GM21390 (cell line): ENCODE measurements at regions not wholly inside any gene's neighbourhood (a gene's known extent, or its start where the extent isn't known, plus 50 kb on each side); places are given as distances from the start of the nearest gene placed in this dataset.

ENCODE experiments used
- ATAC-seq: cut with Tn5 transposase; IDR thresholded peaks from one replicate; pipeline ENCODE4 v1.9.1; 2021; ENCODE audit not compliant: unreplicated experiment

DNA sequence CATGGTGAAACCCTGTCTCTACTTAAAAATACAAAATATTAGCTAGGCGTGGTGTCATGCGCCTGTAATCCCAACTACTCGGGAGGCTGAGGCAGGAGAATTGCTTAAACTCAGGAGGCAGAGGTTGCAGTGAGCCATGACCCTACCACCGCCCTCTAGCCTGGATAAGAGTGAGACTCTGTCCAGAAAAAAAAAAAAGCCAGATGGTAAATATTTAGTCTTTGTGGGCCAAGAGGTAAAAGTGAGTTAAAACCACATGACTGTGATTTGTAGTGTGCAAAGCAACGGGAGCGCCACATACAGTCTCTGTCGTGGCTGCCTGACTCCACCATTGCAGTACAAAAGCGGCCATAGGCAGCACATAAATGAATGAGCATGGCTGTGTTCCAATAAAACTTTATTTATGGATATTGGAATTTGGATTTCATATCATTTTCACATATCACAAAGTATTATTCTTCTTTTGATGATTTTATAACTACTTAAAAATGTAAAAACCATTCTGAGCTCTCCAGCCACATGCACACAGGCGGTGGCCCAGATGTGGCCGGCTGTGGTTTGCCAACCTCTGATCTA, 51.8 kb upstream of the CASZ1 start:
- no peak for ATAC-seq

DNA sequence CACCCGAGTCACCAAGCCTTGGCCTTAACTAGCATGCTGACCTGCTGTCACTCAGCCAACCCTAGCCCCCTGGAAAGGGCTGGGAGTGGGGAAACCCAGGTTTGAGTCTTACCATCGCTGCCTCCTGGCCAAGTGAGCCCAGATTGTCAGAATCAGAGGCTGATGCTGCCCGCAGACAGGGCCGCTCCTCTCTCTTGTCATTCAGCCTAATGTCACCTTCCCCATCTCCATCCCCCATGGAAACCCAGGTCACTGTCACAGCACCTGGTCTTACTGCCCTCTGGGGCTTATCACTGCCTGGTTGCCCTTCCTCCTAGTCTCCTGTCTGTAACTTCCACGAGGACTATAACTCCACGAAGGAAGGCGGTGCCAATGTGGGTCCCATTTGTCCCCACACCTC, 53.6 kb upstream of the CASZ1 start:
- no peak for ATAC-seq

DNA sequence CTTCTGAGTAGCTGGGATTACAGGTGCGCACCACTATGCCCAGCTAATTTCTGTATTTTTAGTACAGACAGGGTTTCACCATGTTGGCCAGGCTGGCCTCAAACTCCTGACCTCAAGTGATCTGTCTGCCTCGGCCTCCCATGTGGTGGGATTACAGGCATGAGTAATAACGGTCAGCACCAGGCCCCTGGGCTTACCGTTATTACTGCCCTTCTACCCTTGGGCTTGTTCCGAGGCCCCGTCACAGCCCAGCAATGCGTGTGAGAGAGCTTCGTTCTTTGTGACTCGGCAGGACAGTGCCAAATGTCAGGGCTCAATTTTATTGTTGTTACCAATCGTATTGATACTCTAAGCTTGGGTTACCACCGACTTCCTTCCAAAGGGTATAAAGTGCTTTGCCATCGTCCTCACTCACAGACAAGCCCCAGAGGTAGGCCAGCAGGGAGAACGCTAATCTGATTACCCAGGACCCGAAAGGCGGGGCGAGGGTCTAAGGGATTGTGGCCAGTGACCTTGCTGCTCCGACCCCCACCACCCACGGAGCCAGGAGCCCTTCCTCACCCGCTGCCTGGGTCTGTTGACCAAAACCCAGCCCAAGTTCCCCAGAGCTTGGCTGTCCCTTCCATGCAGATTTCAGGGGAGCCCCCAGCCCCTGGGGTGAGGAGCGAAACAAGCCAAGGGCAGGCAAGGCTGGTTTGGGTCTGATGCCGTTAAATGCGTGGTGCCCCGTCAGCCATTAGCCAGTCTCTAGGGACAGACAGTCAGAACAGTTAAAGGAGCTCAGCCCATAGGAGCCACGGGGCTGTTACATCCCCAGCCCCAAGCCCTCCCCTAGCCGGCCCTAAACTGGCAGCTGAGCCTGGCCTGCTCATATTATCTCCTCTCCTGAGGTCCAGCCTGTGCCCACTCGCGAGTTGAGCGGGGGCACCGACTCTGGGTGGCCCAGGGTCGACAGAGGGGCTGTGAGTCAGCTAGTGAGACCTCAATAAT, 54.9 kb upstream of the CASZ1 start:
- no peak for ATAC-seq

GRCh38 chr1:10852018-10852417, 55.6 kb upstream of the CASZ1 start:
- no peak for ATAC-seq

GRCh38 chr1:10852486-10852885, 56.0 kb upstream of the CASZ1 start:
- ATAC-seq = no peak

DNA sequence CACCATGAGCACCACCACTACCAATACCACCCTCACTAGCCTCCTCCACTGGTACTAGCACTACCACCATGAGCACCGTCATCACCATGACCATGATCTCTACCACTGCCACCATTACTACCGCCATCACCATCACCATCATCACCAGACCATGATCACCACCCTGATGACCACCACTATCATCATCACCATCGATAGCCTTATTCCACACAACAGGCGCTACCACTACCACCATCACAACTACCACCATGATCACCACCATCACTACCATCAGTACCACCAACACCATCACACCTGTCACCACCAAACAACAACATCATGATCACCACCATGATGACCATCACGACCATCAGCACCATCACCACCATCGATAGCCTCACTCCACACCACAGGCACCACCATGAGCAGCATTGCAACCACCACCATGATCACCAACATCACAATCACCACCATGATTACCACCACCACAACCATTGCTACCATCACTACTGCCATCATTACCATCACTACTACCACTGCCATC, 56.6 kb upstream of the CASZ1 start:
- no peak for ATAC-seq

GRCh38 chr1:10853701-10854100, 57.3 kb upstream of the CASZ1 start:
- no peak for ATAC-seq

GRCh38 chr1:10854856-10855459, 58.5 kb upstream of the CASZ1 start:
- no peak for ATAC-seq

DNA sequence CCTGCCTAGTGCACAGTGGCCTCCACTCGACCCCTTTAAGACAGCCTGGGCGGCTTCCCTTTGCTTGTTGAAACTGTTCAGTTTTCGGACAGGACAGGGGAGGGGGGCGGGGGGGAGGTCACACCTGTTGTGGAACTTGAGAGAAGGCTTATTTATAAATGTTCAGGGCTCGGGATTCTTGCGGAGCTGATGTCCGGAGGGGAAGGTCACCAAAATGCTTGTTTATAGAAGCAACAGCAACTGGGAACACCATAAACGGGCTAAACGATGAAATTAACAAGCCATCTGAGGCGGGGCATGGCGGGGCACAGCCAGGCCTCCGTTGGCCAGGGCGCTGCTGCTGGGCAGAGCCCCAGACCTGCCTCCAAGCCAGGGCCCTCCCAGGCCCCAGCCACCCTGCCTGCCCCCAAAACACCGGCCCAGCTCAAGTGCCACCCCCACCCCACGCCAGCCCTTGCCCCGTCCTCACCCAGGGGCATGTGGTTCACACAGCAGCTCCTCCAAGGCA, 59.8 kb upstream of the CASZ1 start:
- no peak for ATAC-seq

DNA sequence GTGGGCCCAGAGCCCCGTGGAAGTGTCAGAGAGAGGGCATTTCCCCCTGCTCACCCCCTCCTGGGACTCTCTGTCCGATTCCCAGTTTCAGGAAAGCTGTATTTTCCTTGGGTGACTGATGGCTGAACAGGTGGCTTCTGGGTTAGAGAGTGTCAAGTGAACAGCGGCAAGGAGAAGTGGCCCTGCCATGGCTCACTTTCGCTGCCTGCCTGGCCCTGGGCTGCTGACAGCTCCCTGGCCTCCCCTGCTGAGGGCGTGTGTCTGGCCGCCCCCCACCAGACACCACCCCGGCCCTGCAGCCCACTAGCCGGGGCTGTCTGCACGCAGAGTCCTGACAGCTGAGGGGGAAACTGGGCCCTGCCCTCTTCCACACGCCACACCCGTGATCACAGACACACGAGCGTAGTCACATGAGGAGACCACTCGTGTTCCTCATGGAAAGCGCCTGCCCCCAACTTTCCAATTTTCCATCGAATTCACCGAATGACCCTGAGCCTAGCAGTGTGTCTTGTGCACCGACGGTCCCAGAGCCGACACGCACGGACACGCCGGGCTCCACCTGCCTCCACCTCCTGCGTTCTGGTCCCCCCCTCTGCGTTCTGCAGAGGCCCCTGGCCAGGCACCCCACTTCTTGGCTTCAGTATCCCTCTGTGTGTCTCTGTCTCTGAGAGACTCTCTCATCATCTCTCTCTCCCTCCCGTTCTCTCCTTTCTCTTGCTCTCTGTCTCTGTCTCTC, 60.6 kb upstream of the CASZ1 start:
- no peak for ATAC-seq

GRCh38 chr1:10857687-10858086, 61.2 kb upstream of the CASZ1 start:
- no peak for ATAC-seq

- no peak for ATAC-seq
Observed at GRCh38 chr1:10860218-10860617, 63.8 kb upstream of the CASZ1 start.

DNA sequence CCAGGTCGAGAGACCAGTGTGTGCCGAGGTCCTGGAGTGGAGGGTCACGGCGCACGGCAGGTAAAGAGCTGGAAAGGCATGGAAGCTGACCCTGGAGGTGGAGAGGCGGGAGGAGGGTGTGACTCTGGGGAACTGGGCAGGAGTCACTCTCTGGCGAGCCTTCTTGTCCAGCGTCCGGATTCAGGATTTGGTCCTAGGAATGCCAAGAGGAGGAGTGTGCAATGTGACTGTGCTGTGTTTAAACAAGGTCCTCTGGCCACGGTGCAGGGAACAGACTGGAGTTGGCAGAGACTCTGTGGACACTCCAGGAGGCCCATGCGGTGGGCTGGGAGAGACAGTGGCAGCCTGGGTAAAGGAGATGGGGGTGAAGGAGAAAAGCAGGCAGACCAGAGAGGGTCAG, 64.2 kb upstream of the CASZ1 start:
- no peak for ATAC-seq

GRCh38 chr1:10861822-10862221, 65.4 kb upstream of the CASZ1 start:
- no peak for ATAC-seq

- ATAC-seq = no peak
Observed at GRCh38 chr1:10862743-10863335, 66.4 kb upstream of the CASZ1 start.

DNA sequence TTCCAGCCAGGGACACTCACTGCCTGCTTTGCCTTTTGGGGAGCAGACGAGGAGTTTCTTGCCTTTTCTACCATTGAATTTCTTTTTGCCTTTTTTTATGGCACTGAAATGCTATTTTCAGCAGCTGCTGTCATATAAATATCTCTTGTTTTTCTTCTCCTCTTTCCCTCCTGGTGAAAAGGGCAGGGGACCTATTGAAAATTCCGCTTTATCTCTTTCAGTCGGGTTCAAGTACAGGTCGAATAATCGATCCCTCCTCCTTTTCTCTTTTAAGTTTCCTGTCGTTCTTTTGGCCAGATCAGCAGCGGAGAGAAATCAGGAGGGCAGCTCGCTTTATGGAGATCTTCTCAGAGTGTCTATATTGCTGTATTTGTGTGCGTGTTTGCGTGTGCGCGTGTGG, 67.4 kb upstream of the CASZ1 start:
- ATAC-seq = no peak

DNA sequence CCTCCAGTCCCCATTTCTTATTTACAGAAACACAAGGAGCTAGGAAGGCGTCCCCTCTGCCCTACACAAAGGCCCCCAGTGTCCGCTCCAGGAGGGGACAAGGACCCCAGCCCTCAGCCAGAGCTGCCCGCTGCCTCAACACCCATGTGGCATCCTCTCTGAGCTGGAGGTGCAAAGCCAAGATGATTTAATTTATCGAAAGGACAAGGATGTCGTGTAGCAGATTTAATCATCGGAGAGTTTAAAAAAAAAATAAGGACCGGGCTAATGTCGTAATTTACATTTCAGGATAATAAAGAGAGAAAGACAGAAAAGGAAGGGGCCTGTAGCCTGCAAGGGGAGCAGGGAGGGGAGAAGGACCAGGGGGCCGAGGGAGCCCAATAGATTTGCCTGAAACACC, 68.3 kb upstream of the CASZ1 start:
- no peak for ATAC-seq

DNA sequence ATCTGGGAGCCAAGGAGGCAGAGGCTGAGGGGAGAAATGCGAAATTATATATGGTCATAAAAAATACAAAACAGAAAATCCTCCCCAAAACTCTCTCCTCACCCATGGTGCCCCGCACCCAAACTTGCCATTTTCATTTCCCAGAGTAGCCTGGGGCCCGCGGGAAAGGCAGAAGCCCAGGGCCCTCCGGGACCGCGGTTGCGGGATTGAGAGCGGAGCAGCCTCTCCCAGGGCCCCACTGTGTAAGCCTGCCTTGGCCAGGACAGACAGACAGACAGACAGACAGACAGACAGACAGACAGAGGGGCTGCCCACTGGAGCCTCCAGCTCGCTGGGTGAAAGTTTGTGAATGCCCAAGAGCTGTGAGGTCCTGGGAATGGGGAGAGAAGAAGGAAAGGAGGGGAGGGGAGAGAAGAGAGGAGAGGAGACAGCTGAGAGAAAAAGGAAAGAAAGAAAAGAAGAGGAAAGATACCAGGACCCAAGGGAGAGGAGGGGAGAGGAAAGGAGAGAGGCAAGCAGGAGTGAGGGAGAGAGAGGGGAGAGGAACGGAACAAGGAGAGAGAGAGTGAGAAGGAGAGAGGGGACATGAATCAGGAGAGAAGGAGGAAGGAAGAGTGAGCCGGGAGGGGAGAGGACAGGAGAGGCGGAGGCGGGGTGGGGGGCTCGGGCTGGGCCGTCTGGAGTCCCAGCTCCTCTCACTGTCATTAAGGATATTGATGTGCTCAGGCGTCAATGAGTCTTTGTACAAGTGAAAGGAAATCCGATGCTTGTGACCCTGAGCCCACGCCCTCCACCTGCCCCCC, 69.3 kb upstream of the CASZ1 start:
- ATAC-seq = no peak

GRCh38 chr1:10866321-10867093, 70.1 kb upstream of the CASZ1 start:
- ATAC-seq = no peak
